ENCODE measurements at regions not wholly inside any gene's neighbourhood (a gene's known extent, or its start where the extent isn't known, plus 50 kb on each side); places are given as distances from the start of the nearest gene placed in this dataset.

DNA sequence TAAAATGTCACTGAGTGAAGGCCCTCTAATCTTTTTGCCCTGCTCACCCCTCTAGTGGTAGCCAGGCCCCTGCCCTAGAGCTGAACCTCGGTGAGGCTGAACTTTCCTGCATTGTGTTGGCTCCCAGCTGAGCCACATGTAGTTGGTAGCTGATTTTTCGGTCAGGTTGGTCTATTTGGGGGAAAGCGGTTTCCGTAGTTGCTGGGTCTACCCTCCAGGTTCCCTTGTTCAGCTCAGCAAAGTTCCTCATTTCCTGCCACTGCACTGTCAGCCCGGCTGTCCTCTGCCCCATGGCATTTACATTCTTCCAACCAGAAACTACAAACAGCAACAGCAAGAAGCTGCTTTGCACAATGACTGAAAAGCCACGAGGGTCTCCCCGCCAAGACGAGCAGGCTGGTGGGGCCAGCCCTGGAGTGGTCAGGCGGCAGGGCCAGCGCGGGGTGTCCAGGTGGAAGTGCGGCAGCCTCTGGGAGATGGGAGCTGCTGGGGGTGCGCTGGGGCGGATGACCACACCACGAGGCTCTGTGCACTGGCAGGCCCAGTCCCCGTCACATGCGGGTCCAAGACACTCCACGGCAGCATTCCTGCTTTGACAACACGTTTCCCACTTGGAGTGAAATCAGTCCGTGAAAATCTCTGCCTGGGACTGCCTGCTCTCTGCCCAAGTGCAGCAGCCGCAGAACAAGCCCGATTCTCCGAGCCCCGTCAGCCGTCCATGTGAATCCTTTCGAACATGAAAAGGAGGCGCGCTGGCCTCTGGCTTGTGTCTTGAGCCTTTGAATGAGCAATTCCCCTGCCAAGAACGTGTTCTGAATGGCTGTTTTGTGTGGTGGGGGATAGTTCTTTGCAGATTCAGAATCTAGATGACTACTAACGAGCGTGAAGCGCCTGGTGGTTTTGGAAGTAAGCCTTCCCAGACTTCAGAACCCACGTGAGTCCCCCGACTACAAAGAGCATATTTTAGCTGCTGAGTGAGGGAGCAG lies 159.4 kb downstream of the ASB1 start:
- CTCF ChIA-PET = no interaction called here

DNA sequence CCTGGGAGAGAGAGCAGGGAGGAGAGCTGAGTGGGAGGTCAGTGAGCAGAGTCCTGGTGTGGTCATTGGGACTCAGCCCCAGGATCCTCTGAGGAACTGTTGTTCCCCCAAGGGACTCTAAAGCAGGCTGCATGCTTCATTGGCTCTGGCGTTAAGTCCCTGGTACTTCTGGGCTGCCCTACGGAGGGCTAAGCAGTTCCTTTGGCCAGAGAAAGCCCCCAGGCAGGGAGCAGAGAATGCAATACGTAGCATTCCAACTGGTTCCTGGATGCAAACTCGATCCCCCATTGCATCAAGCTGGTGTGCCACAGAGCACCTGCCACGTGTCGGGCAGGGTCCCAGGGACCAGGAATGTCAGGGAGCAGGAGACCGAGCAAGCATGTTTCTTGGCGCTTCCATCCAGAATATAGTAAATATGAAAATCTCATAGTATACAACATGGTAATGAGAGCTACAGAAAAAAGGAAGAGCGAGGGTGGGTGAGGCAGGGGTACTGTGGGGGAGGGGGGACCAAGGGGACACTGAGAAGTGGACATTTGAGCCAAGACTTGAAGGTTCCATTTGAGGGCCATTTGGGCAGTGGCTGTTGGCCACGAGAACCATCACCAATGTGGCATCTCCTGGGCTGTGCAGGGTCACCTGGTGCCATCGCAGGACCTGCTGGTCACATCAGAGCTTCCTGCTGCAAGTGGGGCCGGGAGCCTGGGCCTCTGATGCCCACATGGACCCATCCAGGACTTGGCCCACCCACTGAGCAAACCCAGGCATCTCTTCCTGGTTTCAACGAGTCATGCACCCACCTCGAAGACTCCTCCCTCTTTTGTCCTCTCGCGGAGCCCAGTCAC lies 160.4 kb downstream of the ASB1 start:
- TF ChIP-seq ZNF384 (IDR thresholded peaks at IDR 0.05) = no peak
- TF ChIP-seq FOXM1 (IDR thresholded peaks at IDR 0.05; ENCODE audit: borderline replicate concordance) = no peak
- TF ChIP-seq TARDBP (IDR thresholded peaks at IDR 0.05) = no peak
- TF ChIP-seq ELF4 (IDR thresholded peaks at IDR 0.05) = no peak
- TF ChIP-seq FOXA1 (IDR thresholded peaks at IDR 0.05) = no peak
- TF ChIP-seq SUZ12 (IDR thresholded peaks at IDR 0.05) = no peak
- TF ChIP-seq CTBP1 (IDR thresholded peaks at IDR 0.05; ENCODE audit: borderline replicate concordance) = no peak
- TF ChIP-seq NFRKB (IDR thresholded peaks at IDR 0.05) = no peak
- no peak for TF ChIP-seq LEF1 (IDR thresholded peaks at IDR 0.05; ENCODE audit: borderline replicate concordance)
- no peak for TF ChIP-seq ARNT (IDR thresholded peaks at IDR 0.05)
- no peak for TF ChIP-seq FOXK2 (IDR thresholded peaks at IDR 0.05)
- ChIA-PET POLR2A (no interaction called here), CTCF (no interaction called here)
- DNase-seq (ENCODE audit: extremely low spot score) = no peak

More for the DNA sequence above, 159.4 kb downstream of the ASB1 start:
- TF ChIP-seq L3MBTL2 (conservative IDR thresholded peaks at IDR 0.05) (no peak), NFRKB (IDR thresholded peaks at IDR 0.05) (no peak), TARDBP (IDR thresholded peaks at IDR 0.05) (no peak), FOXK2 (IDR thresholded peaks at IDR 0.05) (no peak), SP1 (IDR thresholded peaks at IDR 0.05) (no peak), ELF4 (IDR thresholded peaks at IDR 0.05) (no peak), HDGF (IDR thresholded peaks at IDR 0.05; ENCODE audit: borderline replicate concordance) (no peak), FOXM1 (IDR thresholded peaks at IDR 0.05; ENCODE audit: borderline replicate concordance) (no peak), ARNT (IDR thresholded peaks at IDR 0.05) (no peak), LEF1 (IDR thresholded peaks at IDR 0.05; ENCODE audit: borderline replicate concordance) (no peak), FOXA1 (IDR thresholded peaks at IDR 0.05) (no peak), ZNF384 (IDR thresholded peaks at IDR 0.05) (no peak), CTBP1 (IDR thresholded peaks at IDR 0.05; ENCODE audit: borderline replicate concordance) (no peak), SUZ12 (IDR thresholded peaks at IDR 0.05) (no peak), BHLHE40 (IDR thresholded peaks at IDR 0.05; ENCODE audit: borderline replicate concordance) (no peak)
- TF ChIP-seq, protein P1, sequence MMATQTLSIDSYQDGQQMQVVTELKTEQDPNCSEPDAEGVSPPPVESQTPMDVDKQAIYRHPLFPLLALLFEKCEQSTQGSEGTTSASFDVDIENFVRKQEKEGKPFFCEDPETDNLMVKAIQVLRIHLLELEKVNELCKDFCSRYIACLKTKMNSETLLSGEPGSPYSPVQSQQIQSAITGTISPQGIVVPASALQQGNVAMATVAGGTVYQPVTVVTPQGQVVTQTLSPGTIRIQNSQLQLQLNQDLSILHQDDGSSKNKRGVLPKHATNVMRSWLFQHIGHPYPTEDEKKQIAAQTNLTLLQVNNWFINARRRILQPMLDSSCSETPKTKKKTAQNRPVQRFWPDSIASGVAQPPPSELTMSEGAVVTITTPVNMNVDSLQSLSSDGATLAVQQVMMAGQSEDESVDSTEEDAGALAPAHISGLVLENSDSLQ (IDR thresholded peaks at IDR 0.05) = no peak
- POLR2A ChIA-PET = no interaction called here
- no peak for DNase-seq (ENCODE audit: extremely low spot score)

DNA sequence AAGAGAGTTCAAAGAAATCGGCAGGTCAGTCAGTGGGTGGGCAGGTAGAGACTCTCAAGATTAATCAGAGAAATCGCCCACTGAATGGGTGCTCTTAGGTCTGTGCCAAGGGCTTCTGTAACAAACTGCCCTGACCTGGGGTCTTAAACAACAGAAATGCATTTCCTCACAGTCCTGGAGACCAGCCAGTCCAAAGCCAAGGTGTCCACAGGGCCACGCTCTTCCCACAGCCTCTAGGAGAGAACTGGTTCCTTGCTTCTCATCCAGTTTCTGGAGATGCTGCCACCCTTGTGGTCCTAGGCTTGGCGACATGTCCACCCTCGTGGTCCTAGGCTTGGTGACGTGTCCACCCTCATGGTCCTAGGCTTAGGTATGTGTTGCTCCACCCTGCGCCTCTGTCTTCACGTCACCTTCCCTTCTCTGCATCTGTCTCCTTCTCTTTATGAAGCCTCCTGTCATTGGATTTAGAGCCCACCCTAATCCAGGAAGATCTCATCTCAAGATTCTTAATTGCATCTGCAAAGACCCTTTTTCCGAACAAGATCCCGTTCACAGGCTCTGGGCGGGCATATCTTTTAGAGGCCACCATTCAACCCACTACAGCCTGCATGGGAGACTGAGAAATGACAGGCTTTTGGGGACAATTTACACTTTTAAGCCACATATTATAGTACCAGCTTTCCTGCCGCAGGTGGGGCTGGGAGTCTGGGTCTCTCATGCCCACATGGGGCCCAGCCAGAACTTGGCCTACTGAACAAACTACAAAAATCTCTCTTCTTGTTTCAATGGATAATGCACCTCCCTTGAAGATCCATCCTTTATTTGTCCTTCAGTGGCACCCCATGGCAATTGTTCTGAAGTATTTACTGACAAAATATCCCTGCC lies 161.3 kb downstream of the ASB1 start:
- ChIA-PET CTCF (interaction anchor here (0.6 kb wide), 1 partner anchor 15 kb away, joined by 3 read pairs; no protein-coding TSS in a partner anchor), POLR2A (no interaction called here)
- no peak for DNase-seq (ENCODE audit: extremely low spot score)
- TF ChIP-seq FOXM1 (IDR thresholded peaks at IDR 0.05; ENCODE audit: borderline replicate concordance) = no peak
- TF ChIP-seq FOXK2 (IDR thresholded peaks at IDR 0.05) = no peak
- TF ChIP-seq FOXA1 (IDR thresholded peaks at IDR 0.05) = no peak
- no peak for TF ChIP-seq ELF4 (IDR thresholded peaks at IDR 0.05)
- TF ChIP-seq NFRKB (IDR thresholded peaks at IDR 0.05) = no peak
- no peak for TF ChIP-seq BHLHE40 (IDR thresholded peaks at IDR 0.05; ENCODE audit: borderline replicate concordance)
- no peak for TF ChIP-seq L3MBTL2 (conservative IDR thresholded peaks at IDR 0.05)
- TF ChIP-seq TARDBP (IDR thresholded peaks at IDR 0.05) = no peak
- TF ChIP-seq ARNT (IDR thresholded peaks at IDR 0.05) = no peak

DNA sequence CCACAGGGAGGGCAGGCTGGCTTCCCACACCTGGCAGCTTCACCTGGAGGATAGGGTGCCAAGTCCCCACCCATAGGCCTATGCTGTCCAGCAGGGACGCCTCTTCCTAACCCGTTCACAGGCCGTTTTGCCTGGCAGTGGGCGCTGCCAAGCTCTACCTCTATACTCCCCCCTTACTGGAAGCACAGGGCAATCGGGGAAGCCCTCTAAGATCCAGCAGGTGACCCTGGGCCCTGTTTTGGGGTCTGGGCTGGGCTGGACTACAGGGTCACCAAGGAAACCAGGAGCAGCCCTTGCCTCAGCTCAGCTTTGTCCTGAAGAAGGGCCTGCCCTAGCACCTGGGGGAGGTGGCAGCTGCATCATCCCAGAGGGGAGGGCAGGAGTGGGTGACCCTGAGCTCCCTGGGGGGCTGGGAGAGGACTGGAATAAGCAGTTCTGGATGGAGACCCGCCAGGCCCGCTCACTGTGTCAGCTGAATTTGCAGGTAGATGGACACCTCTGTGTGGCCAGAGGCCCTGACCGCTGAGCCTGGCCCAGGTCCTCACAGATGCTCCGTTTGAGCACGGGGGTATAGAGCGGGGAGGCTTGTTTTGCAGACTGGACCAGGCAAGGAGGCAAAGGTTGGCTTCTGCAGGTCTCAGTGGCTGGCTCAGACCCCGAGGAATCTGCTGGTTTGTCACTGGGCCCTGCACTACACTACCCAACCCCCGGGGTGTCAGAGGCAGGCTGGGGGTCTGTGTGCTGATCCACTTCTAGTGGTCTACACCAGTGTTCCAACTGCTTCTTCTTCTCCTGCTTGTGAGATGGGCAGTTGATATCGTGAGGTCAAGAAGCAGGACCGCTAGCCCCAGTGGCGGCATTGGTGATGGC lies 163.1 kb downstream of the ASB1 start:
- CTCF ChIA-PET = no interaction called here

More for the DNA sequence above, 163.1 kb downstream of the ASB1 start:
- TF ChIP-seq, protein P1 (IDR thresholded peaks at IDR 0.05) = no peak
- TF ChIP-seq FOXA1 (IDR thresholded peaks at IDR 0.05) = no peak
- no peak for TF ChIP-seq SUZ12 (IDR thresholded peaks at IDR 0.05)
- TF ChIP-seq ELF4 (IDR thresholded peaks at IDR 0.05) = no peak
- TF ChIP-seq FOXK2 (IDR thresholded peaks at IDR 0.05) = no peak
- TF ChIP-seq SP1 (IDR thresholded peaks at IDR 0.05) = no peak
- no peak for TF ChIP-seq LEF1 (IDR thresholded peaks at IDR 0.05; ENCODE audit: borderline replicate concordance)
- TF ChIP-seq L3MBTL2 (conservative IDR thresholded peaks at IDR 0.05) = no peak
- TF ChIP-seq HDGF (IDR thresholded peaks at IDR 0.05; ENCODE audit: borderline replicate concordance) = no peak
- no peak for TF ChIP-seq BHLHE40 (IDR thresholded peaks at IDR 0.05; ENCODE audit: borderline replicate concordance)
- TF ChIP-seq NFRKB (IDR thresholded peaks at IDR 0.05) = no peak
- TF ChIP-seq FOXM1 (IDR thresholded peaks at IDR 0.05; ENCODE audit: borderline replicate concordance) = no peak
- TF ChIP-seq ARNT (IDR thresholded peaks at IDR 0.05) = no peak
- POLR2A ChIA-PET = no interaction called here
- DNase-seq (ENCODE audit: extremely low spot score) = no peak
